T-cell (primary cell): ENCODE measurements at regions not wholly inside any gene's neighbourhood (a gene's known extent, or its start where the extent isn't known, plus 50 kb on each side); places are given as distances from the start of the nearest gene placed in this dataset.

ENCODE experiments used
- ATAC-seq, 4 experiments: fragments of 200-7000 bp in 3 of 4; fragments of 150-1000 bp in 1 of 4; cut with Tn5 transposase; replicated peaks in 1 of 4; 1 replicate in 3 of 4; 2 replicates in 1 of 4; pipeline ENCODE4 v1.10.0; 2021; ENCODE audit warnings: moderate library complexity in 3 of 4, mild to moderate bottlenecking in 2 of 4, moderate number of reproducible peaks in 1 of 4
- CTCF ChIA-PET, 2 donors: fragments of 300-600 bp; sonication (Branson Sonifier 250); formaldehyde crosslinking; loops; one replicate each; lab custom pipeline; 2022; ENCODE audit warnings: antibody characterized with exemption in 2 of 2; lab: Charles Lee
- POLR2A ChIA-PET, 2 donors: fragments of 300-600 bp; sonication (Branson Sonifier 250); formaldehyde crosslinking; loops; one replicate each; lab custom pipeline; 2022; ENCODE audit warnings: antibody characterized with exemption in 2 of 2; lab: Charles Lee
- DNase-seq, 35 experiments: peaks; one replicate each; pipeline versions ENCODE4 v3.0.0 to v3.0.0-alpha.2; 2013 to 2023
- H3K27ac ChIP-seq: one replicate; pipeline ENCODE4 v1.5.1; 2013; ENCODE audit warnings: low read length
- H3K27me3 ChIP-seq, 2 experiments: replicated peaks in 1 of 2; 1 replicate in 1 of 2; 2 replicates in 1 of 2; pipeline versions ENCODE4 v1.6.1 to v1.7.0; 2013; ENCODE audit warnings: low read length in 1 of 2, mixed read lengths in 1 of 2; ENCODE audit not compliant: control insufficient read depth in 2 of 2, insufficient read depth in 2 of 2; ENCODE audit errors: extremely low read depth in 1 of 2
- H3K36me3 ChIP-seq, 2 donors: 1 replicate in 1 of 2; 2 replicates in 1 of 2; pipeline versions ENCODE4 v1.6.1 to v1.7.0; 2013; ENCODE audit warnings: low read length in 1 of 2; ENCODE audit not compliant: control insufficient read depth in 2 of 2, insufficient read depth in 1 of 2; ENCODE audit errors: extremely low read depth in 1 of 2
- H3K4me1 ChIP-seq, 2 experiments: 1 replicate in 1 of 2; 2 replicates in 1 of 2; pipeline versions ENCODE4 v1.6.1 to v1.7.0; 2013; ENCODE audit warnings: low read length in 2 of 2, mixed read lengths in 1 of 2; ENCODE audit not compliant: insufficient read depth in 2 of 2, control insufficient read depth in 1 of 2; ENCODE audit errors: extremely low read depth in 1 of 2
- H3K4me3 ChIP-seq, 2 donors: 1 replicate in 1 of 2; 2 replicates in 1 of 2; pipeline versions ENCODE4 v1.5.1 to v1.7.0; 2013; ENCODE audit warnings: mild to moderate bottlenecking in 2 of 2, low read length in 1 of 2, moderate library complexity in 1 of 2; ENCODE audit not compliant: control insufficient read depth in 1 of 2; ENCODE audit errors: extremely low read depth in 1 of 2
- H3K9me3 ChIP-seq: 2 replicates; pipeline ENCODE4 v1.7.0; 2013
- H3K27ac Mint-ChIP-seq, 2 donors: one replicate each; pipeline ENCODE4 v1.8.0; 2020 to 2021; ENCODE audit warnings: mild to moderate bottlenecking in 2 of 2, mixed read lengths in 2 of 2
- H3K27me3 Mint-ChIP-seq, 2 donors: one replicate each; pipeline ENCODE4 v1.8.0; 2021 to 2022; ENCODE audit warnings: mixed read lengths in 2 of 2
- H3K36me3 Mint-ChIP-seq: one replicate; pipeline ENCODE4 v1.8.0; 2021; ENCODE audit warnings: mixed read lengths
- H3K4me1 Mint-ChIP-seq, 3 donors: one replicate each; pipeline ENCODE4 v1.8.0; 2020 to 2022; ENCODE audit warnings: mixed read lengths in 3 of 3, mild to moderate bottlenecking in 1 of 3
- H3K4me3 Mint-ChIP-seq, 3 donors: one replicate each; pipeline ENCODE4 v1.8.0; 2020 to 2022; ENCODE audit warnings: mild to moderate bottlenecking in 3 of 3, mixed read lengths in 3 of 3, moderate library complexity in 3 of 3
- H3K9me3 Mint-ChIP-seq, 3 donors: one replicate each; pipeline ENCODE4 v1.8.0; 2020 to 2022; ENCODE audit warnings: mixed read lengths in 3 of 3
- WGBS: methylation state at CpG from one replicate; pipeline ENCODE4 v1.1.5; 2013; ENCODE audit warnings: missing lambda C conversion rate; ENCODE audit not compliant: insufficient coverage; 5-methylcytosine and 5-hydroxymethylcytosine counted together

DNA sequence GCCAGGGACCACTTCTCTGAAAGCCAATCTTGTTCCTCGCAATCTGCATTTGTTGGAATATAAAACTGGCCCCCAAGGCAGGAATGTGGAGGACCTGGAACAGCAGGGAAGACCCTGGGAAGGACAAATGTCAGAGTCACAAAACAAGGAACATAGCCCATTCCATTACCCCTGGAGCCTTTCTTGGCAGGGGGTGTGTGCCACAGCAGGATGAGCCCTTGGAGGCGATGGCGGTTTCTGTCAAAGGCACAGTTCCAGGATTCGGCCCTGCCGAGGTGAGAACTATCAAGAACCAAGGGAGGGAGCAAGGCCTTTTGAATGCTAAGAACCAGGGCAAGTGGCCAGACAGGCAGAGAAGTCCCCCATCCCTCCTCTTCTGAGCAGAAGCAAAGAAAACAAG, 204.3 kb downstream of the TRIM29 start:
- H3K9me3 Mint-ChIP-seq = peaks cover 0 to 8% (median 0%) of the 10 kb centered on the region in 3 donors
- CTCF ChIA-PET = no interaction called here
- H3K4me3 Mint-ChIP-seq = no peak overlapping the region
- peaks cover 2 to 23% of the 10 kb centered on the region in 2 experiments for H3K27me3 ChIP-seq
- H3K27me3 Mint-ChIP-seq = peaks cover 17 to 26% of the 10 kb centered on the region in 2 donors
- H3K27ac Mint-ChIP-seq = no peak overlapping the region
- no peak for DNase-seq
- POLR2A ChIA-PET = no interaction called here
- no peaks in the 10 kb centered on the region for H3K9me3 ChIP-seq
- H3K36me3 ChIP-seq = no peaks in the 10 kb centered on the region
- no peaks in the 10 kb centered on the region for H3K4me1 ChIP-seq
- no peak overlapping the region for H3K27ac ChIP-seq
- 47% methylated on average over 4 of the region's 5 CpGs for WGBS
- no peaks in the 10 kb centered on the region for H3K36me3 Mint-ChIP-seq
- H3K4me3 ChIP-seq = no peak overlapping the region
- ATAC-seq = no peak
- H3K4me1 Mint-ChIP-seq = no peaks in the 10 kb centered on the region

DNA sequence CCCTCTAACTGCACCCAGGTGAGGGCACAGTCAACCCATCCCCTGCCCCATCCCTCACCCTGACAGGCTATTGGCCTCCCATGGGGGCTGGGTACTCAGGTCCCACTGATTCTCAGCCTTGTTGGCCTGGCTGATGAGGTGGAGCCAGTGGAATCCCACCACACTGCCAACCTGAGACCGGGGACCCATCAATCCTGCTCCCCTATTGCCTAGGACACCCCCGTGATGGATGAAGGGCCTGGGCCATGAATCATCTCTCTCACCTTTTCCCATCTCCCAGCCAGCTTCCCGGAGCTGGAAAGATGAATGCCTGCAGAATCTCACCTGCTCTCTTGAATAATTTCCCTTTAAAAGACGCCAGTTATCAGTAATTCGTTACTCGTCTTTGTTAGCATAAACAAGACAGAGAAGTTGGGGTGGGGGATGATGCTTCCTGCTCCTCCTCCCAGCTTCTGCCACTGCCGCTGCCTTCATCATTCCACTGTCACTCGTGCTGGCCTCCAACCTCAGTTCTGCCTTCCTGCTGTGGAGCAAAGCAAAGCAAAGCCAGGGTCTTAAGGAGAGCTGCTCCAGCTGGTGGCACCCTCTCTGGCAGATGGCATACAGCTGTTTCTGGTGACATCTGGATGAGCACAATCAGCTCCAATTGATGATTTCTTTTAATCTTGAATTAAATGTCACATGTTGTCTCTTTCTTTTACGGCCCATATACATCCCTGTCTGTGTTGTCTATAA, 204.0 kb upstream of the NECTIN1 start:
- Histone ChIP-seq H3K9me3 (no peaks in the 10 kb centered on the region), H3K4me3 (no peak overlapping the region), H3K4me1 (no peaks in the 10 kb centered on the region), H3K27me3 (peaks cover 3 to 23% of the 10 kb centered on the region in 2 experiments), H3K27ac (no peak overlapping the region), H3K36me3 (no peaks in the 10 kb centered on the region)
- H3K4me1 Mint-ChIP-seq = no peaks in the 10 kb centered on the region
- 68% methylated on average over 2 of the region's 9 CpGs for WGBS
- POLR2A ChIA-PET = interaction anchor here in 1 of 2 donors (1.0 kb wide), 1 partner anchor 9 kb away, joined by 3 read pairs; no protein-coding TSS in a partner anchor
- CTCF ChIA-PET = no interaction called here
- ATAC-seq (no peak), DNase-seq (no peak)
- no peak overlapping the region for H3K27ac Mint-ChIP-seq
- peaks cover 17 to 26% of the 10 kb centered on the region in 2 donors for H3K27me3 Mint-ChIP-seq
- no peaks in the 10 kb centered on the region for H3K36me3 Mint-ChIP-seq
- no peak overlapping the region for H3K4me3 Mint-ChIP-seq
- peaks cover 0 to 8% (median 0%) of the 10 kb centered on the region in 3 donors for H3K9me3 Mint-ChIP-seq

DNA sequence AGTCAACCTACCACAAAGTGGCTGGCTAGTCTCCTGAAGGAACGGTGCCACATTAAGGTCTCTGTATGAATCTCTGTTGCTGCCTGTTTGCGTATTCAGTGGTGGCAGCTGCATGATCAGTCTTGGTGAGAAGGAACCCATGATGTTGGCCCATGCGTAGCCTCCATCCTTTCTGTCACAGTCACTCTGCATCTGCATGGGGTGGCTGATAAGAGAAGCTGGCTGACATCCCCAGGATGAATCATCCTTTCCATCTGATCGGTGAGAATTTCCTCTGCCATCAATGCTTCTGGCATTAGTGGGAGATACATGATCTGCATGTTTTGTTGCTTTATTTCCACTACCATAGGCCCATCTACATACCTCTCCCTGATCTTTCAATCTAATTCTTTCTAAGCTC, 199.0 kb upstream of the NECTIN1 start:
- WGBS = 83% methylated on average over 1 of the region's 4 CpGs

DNA sequence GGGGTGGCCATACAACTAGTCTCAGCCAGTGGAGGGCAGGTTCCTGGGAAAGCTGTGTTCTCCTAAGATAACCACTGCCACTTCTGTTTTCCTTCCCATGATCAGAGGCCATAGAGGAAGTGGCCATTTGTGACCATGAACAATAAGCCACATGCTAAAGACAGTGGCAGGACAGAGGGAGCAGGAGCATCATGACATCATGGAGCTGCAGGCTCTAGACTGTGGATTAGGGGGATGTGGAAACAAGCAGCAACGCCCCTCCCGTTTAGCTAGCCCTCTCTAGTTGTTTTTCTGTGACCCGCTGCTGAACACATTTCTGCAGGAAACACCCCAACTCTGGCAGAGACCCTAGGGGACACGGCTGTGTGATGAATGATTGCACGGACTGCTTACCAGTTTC, 195.0 kb upstream of the NECTIN1 start:
- no peak for ATAC-seq
- H3K27me3 Mint-ChIP-seq = peaks cover 23 to 34% of the 10 kb centered on the region in 2 donors
- H3K9me3 Mint-ChIP-seq = no peaks in the 10 kb centered on the region
- Histone ChIP-seq H3K9me3 (no peaks in the 10 kb centered on the region), H3K36me3 (no peaks in the 10 kb centered on the region), H3K27ac (no peak overlapping the region), H3K4me1 (no peaks in the 10 kb centered on the region), H3K4me3 (no peak overlapping the region), H3K27me3 (peaks cover 2 to 7% of the 10 kb centered on the region in 2 experiments)
- H3K4me3 Mint-ChIP-seq = no peak overlapping the region
- H3K27ac Mint-ChIP-seq = no peak overlapping the region
- ChIA-PET CTCF (no interaction called here), POLR2A (interaction anchor here in 1 of 2 donors (1.0 kb wide), 1 partner anchor 8 kb away, joined by 3 read pairs; no protein-coding TSS in a partner anchor)
- WGBS = 23% methylated on average over 2 of the region's 5 CpGs
- no peak for DNase-seq
- no peaks in the 10 kb centered on the region for H3K4me1 Mint-ChIP-seq
- H3K36me3 Mint-ChIP-seq = no peaks in the 10 kb centered on the region

More for the DNA sequence above, 199.0 kb upstream of the NECTIN1 start:
- ATAC-seq = no peak
- Mint-ChIP-seq H3K9me3 (peaks cover 0 to 8% (median 0%) of the 10 kb centered on the region in 3 donors), H3K36me3 (no peaks in the 10 kb centered on the region), H3K27me3 (peaks cover 28 to 29% of the 10 kb centered on the region in 2 donors), H3K27ac (no peak overlapping the region), H3K4me3 (no peak overlapping the region), H3K4me1 (no peaks in the 10 kb centered on the region)
- H3K27ac ChIP-seq = no peak overlapping the region
- DNase-seq = no peak
- ChIA-PET CTCF (no interaction called here), POLR2A (no interaction called here)
- no peaks in the 10 kb centered on the region for H3K4me1 ChIP-seq
- H3K27me3 ChIP-seq = peaks cover 2 to 16% of the 10 kb centered on the region in 2 experiments
- H3K4me3 ChIP-seq = no peak overlapping the region
- H3K9me3 ChIP-seq = no peaks in the 10 kb centered on the region
- no peaks in the 10 kb centered on the region for H3K36me3 ChIP-seq

DNA sequence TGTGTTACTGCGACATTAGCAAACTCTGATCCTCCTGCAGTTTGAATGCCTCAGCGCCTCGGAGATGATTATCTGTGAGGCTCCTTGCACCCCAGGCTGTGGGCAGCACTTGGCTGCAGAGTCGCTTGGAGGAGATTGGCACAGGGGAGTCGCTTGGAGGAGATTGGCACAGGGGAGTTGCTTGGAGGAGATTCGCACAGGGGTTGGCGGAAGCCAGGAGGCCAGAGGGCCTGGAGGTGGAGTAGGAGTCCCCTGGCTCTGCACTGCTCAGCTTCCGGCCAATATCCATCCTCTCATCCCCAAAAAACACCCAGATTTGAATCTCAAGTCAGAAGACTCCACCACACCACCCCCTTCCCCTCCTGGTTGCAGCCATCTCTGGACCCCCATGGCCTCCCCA, 192.6 kb upstream of the NECTIN1 start:
- DNase-seq = no peak
- Mint-ChIP-seq H3K4me3 (no peak overlapping the region), H3K27ac (no peak overlapping the region), H3K36me3 (no peaks in the 10 kb centered on the region), H3K4me1 (no peaks in the 10 kb centered on the region), H3K9me3 (no peaks in the 10 kb centered on the region), H3K27me3 (peaks cover 22 to 42% of the 10 kb centered on the region in 2 donors)
- CTCF ChIA-PET = no interaction called here
- no peak overlapping the region for H3K27ac ChIP-seq
- no peaks in the 10 kb centered on the region for H3K9me3 ChIP-seq
- no peaks in the 10 kb centered on the region for H3K36me3 ChIP-seq
- no peak for ATAC-seq
- no peak overlapping the region for H3K4me3 ChIP-seq
- POLR2A ChIA-PET = no interaction called here
- no peaks in the 10 kb centered on the region for H3K4me1 ChIP-seq
- H3K27me3 ChIP-seq = peaks cover 0 to 7% of the 10 kb centered on the region in 2 experiments
- WGBS = 86% methylated on average over 5 of the region's 8 CpGs

DNA sequence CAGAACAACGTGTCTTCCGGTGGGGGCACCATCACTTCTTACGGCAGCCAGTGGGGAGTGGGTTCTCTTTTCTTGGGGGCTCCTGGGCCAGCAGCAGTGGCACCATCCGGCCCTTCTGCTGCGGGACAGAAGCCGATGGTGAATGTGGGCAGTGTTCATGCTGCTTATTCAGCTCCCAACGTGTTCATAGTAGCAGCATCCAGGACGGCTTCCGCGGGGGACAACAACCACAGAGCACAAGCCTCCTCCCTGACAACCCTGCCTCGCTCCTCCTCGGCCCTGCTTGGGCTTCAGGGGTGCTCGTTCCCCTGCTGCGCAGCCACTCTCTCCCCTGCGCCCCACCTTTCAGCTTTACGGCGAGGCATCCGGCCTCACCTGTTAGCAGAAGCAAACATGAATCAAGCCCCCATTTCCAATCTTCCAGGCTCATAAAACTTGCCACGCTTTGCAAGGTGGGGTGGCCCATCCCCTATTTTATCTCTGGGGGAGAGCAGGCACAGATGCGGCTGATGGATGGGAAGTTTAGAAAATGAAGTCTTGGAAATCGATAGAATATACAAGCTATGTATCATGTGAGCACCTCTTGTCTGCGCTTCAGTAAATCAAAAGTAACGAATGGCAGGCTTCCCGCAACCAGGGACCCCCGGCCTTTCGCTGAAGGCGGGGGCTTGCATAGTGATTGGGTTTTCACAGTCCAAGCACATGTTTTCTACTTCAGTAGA, 191.8 kb upstream of the NECTIN1 start:
- ATAC-seq = no peak
- Mint-ChIP-seq H3K27me3 (peaks cover 22 to 41% of the 10 kb centered on the region in 2 donors), H3K9me3 (no peaks in the 10 kb centered on the region), H3K36me3 (no peaks in the 10 kb centered on the region), H3K27ac (no peak overlapping the region), H3K4me3 (no peak overlapping the region), H3K4me1 (no peaks in the 10 kb centered on the region)
- H3K4me3 ChIP-seq = no peak overlapping the region
- ChIA-PET CTCF (no interaction called here), POLR2A (no interaction called here)
- H3K9me3 ChIP-seq = no peaks in the 10 kb centered on the region
- no peaks in the 10 kb centered on the region for H3K4me1 ChIP-seq
- no peaks in the 10 kb centered on the region for H3K36me3 ChIP-seq
- peaks cover 0 to 7% of the 10 kb centered on the region in 2 experiments for H3K27me3 ChIP-seq
- 84% methylated on average over 12 of the region's 27 CpGs for WGBS
- no peak overlapping the region for H3K27ac ChIP-seq
- no peak for DNase-seq
